ENCODE measurements at regions not wholly inside any gene's neighbourhood (a gene's known extent, or its start where the extent isn't known, plus 50 kb on each side); places are given as distances from the start of the nearest gene placed in this dataset.
"Not testable (repeated sequence)": the region's sequence is repeated elsewhere in the genome, so short reads cannot be mapped to it uniquely, and the experiment has no call there.

DNA sequence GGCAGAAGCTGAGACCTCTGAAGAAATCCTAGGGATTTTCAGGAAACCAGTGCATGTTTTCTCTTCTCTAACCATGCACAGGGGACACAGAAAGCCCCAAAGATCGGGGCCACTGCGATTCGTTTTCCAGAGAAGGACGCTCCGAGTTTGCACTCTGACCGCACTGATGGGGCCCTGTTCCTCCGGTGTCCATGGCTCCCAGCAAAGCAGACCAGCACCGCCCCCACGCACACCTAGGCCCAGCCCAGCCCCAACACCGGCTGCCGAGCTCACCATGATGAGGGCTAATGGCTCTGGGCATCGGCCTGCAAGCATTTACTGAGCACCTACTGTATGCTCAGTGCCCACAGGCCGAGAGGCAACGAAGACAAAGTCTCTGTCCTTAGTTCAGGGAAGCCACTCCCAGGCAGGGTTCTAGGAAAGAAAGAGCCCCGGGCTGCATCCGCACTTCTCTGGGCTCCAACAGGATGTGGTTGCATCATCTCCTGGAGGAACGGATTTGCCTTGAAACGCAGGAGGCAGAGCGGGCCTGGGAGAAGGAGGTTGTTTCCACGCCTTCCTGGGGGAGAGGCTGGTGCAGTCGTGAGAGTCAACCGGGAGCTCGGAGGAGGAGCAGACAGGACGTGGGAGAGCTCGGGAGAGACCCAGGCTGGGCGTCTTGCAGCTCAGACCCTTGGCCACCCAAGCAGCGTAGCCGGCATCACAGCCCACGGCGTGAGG lies 5460.9 kb upstream of the TPTE start:
- ATAC-seq = peak; percentile 36
- not testable (repeated sequence) for DNase-seq (ENCODE audit: missing footprints)

DNA sequence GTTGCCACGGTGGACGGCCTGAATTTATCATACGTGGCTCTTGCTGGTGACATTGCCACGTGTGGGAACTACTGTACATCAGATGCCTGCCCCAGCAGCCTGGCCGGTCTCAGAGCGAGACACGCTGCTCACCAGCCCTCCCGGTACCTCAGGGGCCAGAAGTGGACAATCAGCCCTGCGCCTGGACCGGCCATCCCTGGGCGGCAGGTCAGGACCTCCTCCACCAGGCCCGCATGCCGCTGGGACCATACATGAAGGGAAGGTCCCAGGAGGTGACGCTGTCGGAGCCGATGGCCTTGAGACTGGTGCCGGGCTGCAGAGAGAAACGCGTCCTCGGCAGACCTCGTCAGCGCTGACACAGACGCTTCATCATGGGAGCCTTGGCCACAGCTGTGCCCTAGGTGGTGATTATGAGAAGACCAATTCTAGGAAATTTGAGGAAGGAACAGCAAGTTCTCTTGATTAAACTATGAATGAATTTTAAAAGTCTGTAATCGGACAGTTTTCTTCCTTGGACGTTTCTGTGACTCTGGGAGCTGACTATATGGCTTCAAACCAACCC lies 5456.7 kb upstream of the TPTE start:
- intact Hi-C loops (cut with DNase I) = not testable (repeated sequence)
- DNase-seq (ENCODE audit: missing footprints) (peak; percentile 68), ATAC-seq (peak; percentile 69)

More for the DNA sequence above, 5460.9 kb upstream of the TPTE start:
- intact Hi-C loops (cut with DNase I) = not testable (repeated sequence)

DNA sequence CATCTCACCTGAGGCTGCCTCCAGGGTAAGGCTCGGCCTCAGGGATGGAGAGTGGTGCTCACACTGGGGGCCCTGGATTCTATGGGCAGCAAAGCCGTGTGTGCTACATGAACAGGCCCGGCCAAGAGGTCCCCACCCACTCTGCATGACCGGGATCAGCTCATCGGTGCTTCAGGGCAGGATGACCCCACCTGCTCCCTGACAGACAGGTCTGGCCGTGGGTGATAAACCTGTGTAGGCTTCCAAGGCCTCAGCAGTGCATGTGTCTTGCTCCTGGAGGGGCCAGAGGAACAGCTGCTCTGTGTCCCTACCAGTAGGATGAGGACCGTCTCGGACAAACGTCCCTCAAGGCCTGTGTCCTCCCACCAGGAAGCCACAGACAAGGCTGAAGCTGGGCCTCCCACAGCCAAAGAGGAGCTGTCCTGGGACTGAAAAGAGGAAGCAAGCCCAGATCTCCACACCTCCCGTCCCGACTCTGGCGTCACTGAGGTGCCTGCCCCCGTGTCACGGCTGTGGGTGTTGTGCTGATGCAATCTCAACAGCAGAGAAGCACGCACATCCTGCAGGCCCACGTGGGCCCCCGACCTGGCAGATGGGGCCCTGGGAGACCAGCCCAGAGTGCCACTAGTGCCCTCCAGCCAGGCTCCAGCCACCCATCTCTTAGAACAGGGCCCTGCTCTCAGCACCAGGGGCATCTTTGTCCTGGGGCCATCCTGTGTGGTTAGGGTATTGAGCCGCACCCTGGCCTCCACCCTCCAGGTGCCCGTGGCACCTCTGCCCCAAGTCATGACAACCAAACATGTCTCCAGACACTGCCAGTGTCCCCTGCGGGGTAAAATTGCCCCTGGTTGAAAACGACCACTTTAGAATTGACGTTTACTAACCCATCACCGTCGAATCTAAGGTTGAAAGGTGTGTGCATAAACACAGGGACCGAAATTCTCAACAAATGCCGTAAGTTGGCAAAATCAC lies 5455.9 kb upstream of the TPTE start:
- DNase-seq (ENCODE audit: missing footprints) = peak; percentile 89
- ATAC-seq = peak; percentile 78
- intact Hi-C loops (cut with DNase I) = not testable (repeated sequence)

GRCh38 chr21:5066682-5067251 lies 5454.6 kb upstream of the TPTE start:
- intact Hi-C loops (cut with DNase I); ATAC-seq; DNase-seq (ENCODE audit: missing footprints): not testable (repeated sequence)

DNA sequence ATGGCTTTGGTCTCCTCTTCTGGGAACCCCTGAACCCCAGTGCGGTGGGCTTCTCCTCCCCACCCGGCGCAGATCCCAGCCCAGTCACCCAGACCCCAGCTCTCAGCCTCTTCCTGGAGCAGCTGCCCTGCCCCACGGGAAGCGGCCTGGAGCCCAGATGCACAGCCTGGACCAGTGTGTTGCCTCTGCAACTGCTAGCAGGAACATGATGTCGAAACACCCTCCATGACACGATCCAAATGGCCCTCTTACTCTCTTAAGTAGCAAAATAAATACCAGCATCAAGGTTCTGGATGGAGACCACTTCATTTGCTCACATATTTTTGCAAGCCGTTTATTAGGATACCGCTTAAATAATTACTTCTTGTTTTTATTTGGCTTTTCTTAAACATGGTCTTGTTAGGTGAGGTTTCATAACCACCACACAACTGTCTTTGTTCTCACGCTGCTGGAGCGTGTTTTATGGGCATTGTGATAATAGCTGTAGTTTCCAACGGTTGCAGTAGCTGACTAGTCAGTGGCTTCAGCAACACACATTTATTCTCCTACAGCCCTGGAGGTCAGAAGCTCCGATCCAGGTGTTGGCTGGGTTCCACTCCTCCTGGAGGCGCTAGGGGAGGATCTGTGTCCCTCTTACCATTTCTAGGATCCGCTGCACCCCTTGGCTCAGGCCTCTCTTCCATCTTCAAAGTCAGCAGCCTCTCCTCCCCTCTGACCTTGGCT lies 5453.9 kb upstream of the TPTE start:
- DNase-seq (ENCODE audit: missing footprints) = not testable (repeated sequence)
- ATAC-seq = peak; percentile 48

DNA sequence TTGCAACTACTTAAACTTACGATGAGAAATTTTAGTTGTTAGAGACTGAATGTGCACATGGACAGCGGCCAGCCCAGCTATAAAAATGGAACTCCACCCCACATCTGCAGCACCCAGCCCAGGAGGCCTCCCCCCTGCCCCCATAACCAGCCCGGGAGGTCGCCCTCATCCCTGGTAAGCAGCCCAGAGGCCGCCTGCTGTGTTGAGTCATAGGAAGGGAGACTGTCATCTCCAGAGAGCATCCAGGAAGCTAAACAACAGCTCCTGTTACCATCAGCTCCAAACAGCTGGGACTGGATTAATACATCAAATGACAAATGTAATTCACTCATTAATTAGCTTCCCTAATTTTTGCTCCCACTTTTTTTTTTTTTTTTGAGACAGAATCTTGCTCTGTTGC lies 5452.7 kb upstream of the TPTE start:
- intact Hi-C loops (cut with DNase I); DNase-seq (ENCODE audit: missing footprints): not testable (repeated sequence)
- ATAC-seq = peak; percentile 61

More for the DNA sequence above, 5453.9 kb upstream of the TPTE start:
- intact Hi-C loops (cut with DNase I) = not testable (repeated sequence)

GRCh38 chr21:5071180-5071579 lies 5450.2 kb upstream of the TPTE start:
- intact Hi-C loops (cut with DNase I); DNase-seq (ENCODE audit: missing footprints): not testable (repeated sequence)
- ATAC-seq = peak; percentile 51

- DNase-seq (ENCODE audit: missing footprints); intact Hi-C loops (cut with DNase I): not testable (repeated sequence)
- ATAC-seq = peak; percentile 76
Measured at GRCh38 chr21:5076854-5077253, 5444.5 kb upstream of the TPTE start.

DNA sequence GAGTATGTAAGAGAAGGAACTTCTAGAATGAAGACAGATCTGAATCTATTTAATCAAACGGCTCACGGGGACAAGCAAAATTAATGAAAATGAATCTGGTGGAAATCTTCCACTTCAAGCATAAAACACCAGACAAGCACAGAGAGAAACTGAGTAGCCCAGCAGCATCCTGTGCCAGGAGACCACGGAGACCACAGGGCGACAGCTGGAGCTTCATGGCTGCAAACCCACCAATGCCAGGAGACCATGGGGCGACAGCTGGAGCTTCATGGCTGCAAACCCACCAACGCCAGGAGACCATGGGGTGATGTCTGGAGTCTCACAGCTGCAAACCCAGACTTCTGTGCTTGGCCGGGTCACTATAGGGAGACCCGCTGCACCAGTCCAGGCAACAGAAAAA lies 5442.0 kb upstream of the TPTE start:
- ATAC-seq; DNase-seq (ENCODE audit: missing footprints); intact Hi-C loops (cut with DNase I): not testable (repeated sequence)

- DNase-seq (ENCODE audit: missing footprints); intact Hi-C loops (cut with DNase I): not testable (repeated sequence)
- ATAC-seq = peak; percentile 70
Measured at GRCh38 chr21:5080015-5080414, 5441.4 kb upstream of the TPTE start.

DNA sequence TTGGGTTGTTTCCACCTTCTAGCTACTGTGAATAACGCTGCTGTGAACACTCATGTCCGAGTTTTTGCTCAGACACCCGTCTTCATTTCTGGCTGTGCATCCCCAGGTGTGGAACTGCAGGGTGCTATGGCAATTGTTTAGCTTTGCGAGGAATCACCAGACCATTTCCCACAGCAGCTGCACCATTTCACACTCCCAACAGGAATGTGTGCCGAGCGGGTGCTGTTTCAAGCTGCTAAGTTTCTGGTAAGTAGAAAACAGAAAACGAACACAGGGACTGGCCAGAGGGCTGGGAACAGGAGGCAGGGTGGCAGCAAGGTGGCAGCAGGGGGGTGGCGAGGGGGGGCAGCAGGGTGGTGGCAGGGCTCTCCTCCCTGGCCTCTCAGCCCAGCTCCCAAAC lies 5437.1 kb upstream of the TPTE start:
- ATAC-seq; DNase-seq (ENCODE audit: missing footprints); intact Hi-C loops (cut with DNase I): not testable (repeated sequence)

DNA sequence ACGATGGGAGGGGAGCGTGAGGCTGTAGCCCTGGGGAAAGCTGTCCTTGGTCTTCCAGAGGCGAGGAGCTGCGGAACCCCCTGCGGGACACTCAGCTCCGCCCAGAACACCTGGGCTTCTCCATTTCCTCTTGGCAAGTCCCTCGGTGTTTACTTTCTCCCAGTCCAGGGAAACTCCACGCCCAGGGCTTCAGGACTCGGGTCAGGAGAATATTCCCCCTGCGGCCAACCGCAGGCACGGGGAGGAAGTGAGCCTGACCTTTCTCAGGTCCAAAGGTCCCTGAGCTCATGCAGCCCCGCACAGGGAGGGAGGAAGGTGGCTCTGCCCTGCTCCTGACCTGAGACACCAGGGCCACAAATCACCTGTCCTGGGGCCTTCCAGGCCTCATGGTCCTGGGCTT lies 5435.9 kb upstream of the TPTE start:
- DNase-seq (ENCODE audit: missing footprints); intact Hi-C loops (cut with DNase I); ATAC-seq: not testable (repeated sequence)

- intact Hi-C loops (cut with DNase I) = not testable (repeated sequence)
- peak; percentile 14 for ATAC-seq
- peak; percentile 69 for DNase-seq (ENCODE audit: missing footprints)
Measured at GRCh38 chr21:5086416-5086815, 5435.0 kb upstream of the TPTE start.

GRCh38 chr21:5088820-5089219 lies 5432.6 kb upstream of the TPTE start:
- intact Hi-C loops (cut with DNase I) = not testable (repeated sequence)

GRCh38 chr21:5089399-5090089 lies 5431.8 kb upstream of the TPTE start:
- DNase-seq (ENCODE audit: missing footprints) = peak; percentile 71
- peak; percentile 84 for ATAC-seq
- intact Hi-C loops (cut with DNase I) = not testable (repeated sequence)

More at GRCh38 chr21:5088820-5089219, 5432.6 kb upstream of the TPTE start:
- not testable (repeated sequence) for DNase-seq (ENCODE audit: missing footprints)
- peak; percentile 53 for ATAC-seq

GRCh38 chr21:5090132-5091079 lies 5431.0 kb upstream of the TPTE start:
- ATAC-seq; DNase-seq (ENCODE audit: missing footprints); intact Hi-C loops (cut with DNase I): not testable (repeated sequence)

Data from Right ventricle myocardium inferior (tissue), 1 donor.